H9 (cell line): ENCODE measurements at regions not wholly inside any gene's neighbourhood (a gene's known extent, or its start where the extent isn't known, plus 50 kb on each side); places are given as distances from the start of the nearest gene placed in this dataset.

ENCODE experiments used
- DNase-seq: peaks from one replicate; pipeline ENCODE4 v3.0.0-alpha.2; 2017
- H2AFZ ChIP-seq: one replicate; pipeline ENCODE4 v1.6.1; 2013; ENCODE audit warnings: mild to moderate bottlenecking, low read length, control low read depth, moderate library complexity
- H2AK5ac ChIP-seq: 2 replicates; pipeline ENCODE4 v1.6.1; 2013; ENCODE audit warnings: low read length, control low read depth, mixed read lengths; ENCODE audit not compliant: insufficient read length
- H2BK120ac ChIP-seq: one replicate; pipeline ENCODE4 v1.6.1; 2013; ENCODE audit warnings: low read depth, mild to moderate bottlenecking, low read length, control low read depth, inconsistent platforms; ENCODE audit not compliant: poor library complexity, severe bottlenecking
- H2BK12ac ChIP-seq: 2 replicates; pipeline ENCODE4 v1.6.1; 2013; ENCODE audit warnings: low read length, control low read depth, mixed read lengths, low read depth; ENCODE audit not compliant: insufficient read length
- H2BK15ac ChIP-seq: 2 replicates; pipeline ENCODE4 v1.6.1; 2013; ENCODE audit warnings: low read depth, low read length, control low read depth
- H2BK20ac ChIP-seq: one replicate; pipeline ENCODE4 v1.6.1; 2013; ENCODE audit warnings: low read depth, mild to moderate bottlenecking, low read length, control low read depth, inconsistent platforms; ENCODE audit not compliant: poor library complexity, severe bottlenecking
- H2BK5ac ChIP-seq: 2 replicates; pipeline ENCODE4 v1.6.1; 2013; ENCODE audit warnings: low read length, control low read depth, mixed read lengths; ENCODE audit not compliant: insufficient read length
- H3K14ac ChIP-seq: 2 replicates; pipeline ENCODE4 v1.6.1; 2013; ENCODE audit warnings: low read length, control low read depth; ENCODE audit not compliant: insufficient read depth
- H3K18ac ChIP-seq: 2 replicates; pipeline ENCODE4 v1.6.1; 2013; ENCODE audit warnings: low read depth, mild to moderate bottlenecking, mixed read lengths, low read length, control low read depth; ENCODE audit not compliant: insufficient read length
- H3K23ac ChIP-seq: 2 replicates; pipeline ENCODE4 v1.6.1; 2013; ENCODE audit warnings: low read length, control low read depth, mixed read lengths, low read depth; ENCODE audit not compliant: insufficient read length
- H3K23me2 ChIP-seq: 2 replicates; pipeline ENCODE4 v1.6.1; 2013; ENCODE audit warnings: low read depth, mild to moderate bottlenecking, mixed read lengths, low read length, control low read depth; ENCODE audit not compliant: insufficient read length, poor library complexity, severe bottlenecking
- H3K27ac ChIP-seq: 2 replicates; pipeline ENCODE4 v1.5.1; 2013; ENCODE audit warnings: low read length, control low read depth, mixed read lengths, low read depth; ENCODE audit not compliant: insufficient read length
- H3K27me3 ChIP-seq: 2 replicates; pipeline ENCODE4 v1.6.1; 2013; ENCODE audit warnings: low read length, control low read depth, inconsistent platforms; ENCODE audit not compliant: insufficient read depth
- H3K4ac ChIP-seq: 2 replicates; pipeline ENCODE4 v1.6.1; 2013; ENCODE audit warnings: low read depth, mild to moderate bottlenecking, control low read depth, inconsistent platforms, low read length, moderate library complexity
- H3K4me1 ChIP-seq: 2 replicates; pipeline ENCODE4 v1.6.1; 2013; ENCODE audit warnings: low read length, control low read depth, inconsistent platforms; ENCODE audit not compliant: insufficient read depth
- H3K4me2 ChIP-seq: 2 replicates; pipeline ENCODE4 v1.6.1; 2013; ENCODE audit warnings: low read length, control low read depth, mixed read lengths; ENCODE audit not compliant: insufficient read length, insufficient read depth
- H3K56ac ChIP-seq: 2 replicates; pipeline ENCODE4 v1.6.1; 2013; ENCODE audit warnings: low read depth, mild to moderate bottlenecking, mixed read lengths, low read length, control low read depth; ENCODE audit not compliant: insufficient read length
- H3K79me1 ChIP-seq: 2 replicates; pipeline ENCODE4 v1.6.1; 2013; ENCODE audit warnings: low read depth, mild to moderate bottlenecking, moderate library complexity, low read length, control low read depth, inconsistent platforms; ENCODE audit not compliant: insufficient read depth, poor library complexity, severe bottlenecking
- H3K79me2 ChIP-seq: 2 replicates; pipeline ENCODE4 v1.6.1; 2013; ENCODE audit warnings: low read length, control low read depth, inconsistent platforms; ENCODE audit not compliant: insufficient read depth
- H3K9ac ChIP-seq: 2 replicates; pipeline ENCODE4 v1.6.1; 2013; ENCODE audit warnings: low read length, control low read depth, mixed read lengths; ENCODE audit not compliant: insufficient read length; ENCODE audit errors: extremely low read depth
- H3K9me3 ChIP-seq: one replicate; pipeline ENCODE4 v1.6.1; 2013; ENCODE audit warnings: low read depth, low read length, inconsistent platforms; ENCODE audit not compliant: control insufficient read depth
- H3T11ph ChIP-seq: one replicate; pipeline ENCODE4 v1.6.1; 2013; ENCODE audit warnings: mild to moderate bottlenecking, low read length, control low read depth, inconsistent platforms
- H4K20me1 ChIP-seq: one replicate; pipeline ENCODE4 v1.6.1; 2013; ENCODE audit not compliant: control insufficient read depth, insufficient read length, insufficient read depth
- H4K5ac ChIP-seq: 2 replicates; pipeline ENCODE4 v1.6.1; 2013; ENCODE audit warnings: low read depth, mild to moderate bottlenecking, mixed read lengths, low read length, control low read depth; ENCODE audit not compliant: insufficient read length
- H4K8ac ChIP-seq: replicated peaks from 2 replicates; pipeline ENCODE4 v1.6.1; 2013; ENCODE audit warnings: low read length, control low read depth, mixed read lengths, low read depth; ENCODE audit not compliant: insufficient read length
- H4K91ac ChIP-seq: 2 replicates; pipeline ENCODE4 v1.6.1; 2013; ENCODE audit warnings: low read depth, mild to moderate bottlenecking, moderate library complexity, mixed read lengths, low read length, control low read depth; ENCODE audit not compliant: insufficient read length
- H3K27ac Mint-ChIP-seq, 3 experiments: 2 replicates in 2 of 3; 3 replicates in 1 of 3; pipeline ENCODE4 v1.8.0; 2020 to 2021; ENCODE audit warnings: mixed read lengths in 3 of 3, mild to moderate bottlenecking in 1 of 3, moderate library complexity in 1 of 3
- H3K27me3 Mint-ChIP-seq: 2 replicates; pipeline ENCODE4 v1.8.0; 2021; ENCODE audit warnings: low read depth, mild to moderate bottlenecking, moderate library complexity, mixed read lengths
- H3K36me3 Mint-ChIP-seq, 3 experiments: 2 replicates in 2 of 3; 3 replicates in 1 of 3; pipeline ENCODE4 v1.8.0; 2020 to 2021; ENCODE audit warnings: low read depth in 3 of 3, mixed read lengths in 3 of 3; ENCODE audit not compliant: insufficient read depth in 1 of 3
- H3K4me1 Mint-ChIP-seq, 2 experiments: 2 replicates each; pipeline ENCODE4 v1.8.0; 2020; ENCODE audit warnings: mixed read lengths in 2 of 2
- H3K4me3 Mint-ChIP-seq, 2 experiments: 2 replicates in 1 of 2; 3 replicates in 1 of 2; pipeline ENCODE4 v1.8.0; 2020 to 2021; ENCODE audit warnings: mild to moderate bottlenecking in 2 of 2, mixed read lengths in 2 of 2, moderate library complexity in 1 of 2
- H3K9me3 Mint-ChIP-seq, 2 experiments: 2 replicates in 1 of 2; 3 replicates in 1 of 2; pipeline ENCODE4 v1.8.0; 2020; ENCODE audit warnings: mild to moderate bottlenecking in 2 of 2, mixed read lengths in 2 of 2, moderate library complexity in 1 of 2
- CTCF ChIP-seq: fragments of 200-600 bp; sonication (generic); conservative IDR thresholded peaks from 3 replicates; pipeline ENCODE4 v1.8.0; 2021; ENCODE audit warnings: antibody characterized with exemption, mild to moderate bottlenecking
- WGBS: extraction: QIAGEN DNeasy Blood & Tissue Kit; methylation state at CpG from one replicate; pipeline ENCODE4 v1.1.7; 2013; ENCODE audit warnings: missing lambda C conversion rate, low lambda C conversion rate, mixed read lengths; ENCODE audit not compliant: insufficient read length; ENCODE audit errors: extremely low coverage; 5-methylcytosine and 5-hydroxymethylcytosine counted together

- Histone ChIP-seq H3K9ac (no peak overlapping the region), H3K27me3 (no peaks in the 10 kb centered on the region), H3K4ac (no peak overlapping the region), H2AFZ (no peak overlapping the region), H3K14ac (no peak overlapping the region), H3T11ph (no peak overlapping the region), H4K8ac (no peak overlapping the region), H2BK15ac (no peak overlapping the region), H2BK12ac (no peak overlapping the region), H3K18ac (no peak overlapping the region), H2BK5ac (no peak overlapping the region), H3K23ac (no peak overlapping the region), H2BK120ac (no peak overlapping the region), H3K27ac (no peak overlapping the region), H3K4me1 (no peaks in the 10 kb centered on the region; the same call in 1 of the 2 replicates), H3K23me2 (no peaks in the 10 kb centered on the region), H4K20me1 (no peaks in the 10 kb centered on the region), H4K5ac (no peak overlapping the region), H4K91ac (no peak overlapping the region), H3K79me1 (no peaks in the 10 kb centered on the region), H2AK5ac (no peak overlapping the region), H3K4me2 (no peak overlapping the region), H3K79me2 (no peaks in the 10 kb centered on the region), H2BK20ac (no peak overlapping the region), H3K56ac (no peak overlapping the region), H3K9me3 (no peaks in the 10 kb centered on the region)
- no peak for DNase-seq
- Mint-ChIP-seq H3K27me3 (no peaks in the 10 kb centered on the region), H3K36me3 (no peaks in the 10 kb centered on the region), H3K4me1 (peaks cover 14% of the 10 kb centered on the region in 2 experiments), H3K4me3 (no peak overlapping the region), H3K9me3 (no peaks in the 10 kb centered on the region), H3K27ac (no peak overlapping the region)
- TF ChIP-seq CTCF: no peak
- no CpG with 5 or more reads among the region's 2 CpGs for WGBS
Measured at GRCh38 chr9:4929917-4930316, 55.2 kb upstream of the JAK2 start.
